ENCODE measurements at regions not wholly inside any gene's neighbourhood (a gene's known extent, or its start where the extent isn't known, plus 50 kb on each side); places are given as distances from the start of the nearest gene placed in this dataset.
A peak's percentile ranks its signal among the peaks of the same experiment; 100 is the strongest.

GRCh38 chr14:22280497-22281316, 308.3 kb downstream of the DAD1 start:
- Histone ChIP-seq H3K4me1 (peaks cover 0 to 19% (median 0%) of the 10 kb centered on the region in 9 donors), H3K36me3 (no peaks in the 10 kb centered on the region), H3K27ac (no peak overlapping the region), H3K27me3 (peaks cover 0 to 25% (median 9%) of the 10 kb centered on the region in 7 donors), H3K4me3 (no peak overlapping the region), H3K9me3 (no peaks in the 10 kb centered on the region)
- DNase-seq (no peak), ATAC-seq (no peak)
- WGBS, 2 donors: 54 to 60% methylated on average over 5 of the region's 5 CpGs
- TF ChIP-seq CTCF (IDR thresholded peaks at IDR 0.05): no peak
- intact Hi-C loops (cut with DNase I): loop anchor here in 1 of 10 donors (1.0 kb wide), 1 partner anchor 10 kb away; no protein-coding TSS in a partner anchor

- intact Hi-C loops (cut with DNase I): no loop called here
- no peaks in the 10 kb centered on the region for H3K9me3 ChIP-seq
- H3K36me3 ChIP-seq: no peaks in the 10 kb centered on the region
- no peak for ATAC-seq
- peak in 7 of 9 donors; percentile 39 to 64 (median 46) for TF ChIP-seq CTCF (IDR thresholded peaks at IDR 0.05)
- H3K27me3 ChIP-seq: peaks cover 0 to 28% (median 12%) of the 10 kb centered on the region in 7 donors
- H3K4me1 ChIP-seq: peaks cover 0 to 10% (median 0%) of the 10 kb centered on the region in 9 donors
- H3K4me3 ChIP-seq: no peak overlapping the region
- 50 to 51% methylated on average over 4 of the region's 4 CpGs for WGBS, 2 donors
- no peak overlapping the region for H3K27ac ChIP-seq
- no peak for DNase-seq
Observed at GRCh38 chr14:22276913-22277816, 311.9 kb downstream of the DAD1 start.

- Histone ChIP-seq H3K36me3 (no peaks in the 10 kb centered on the region), H3K27me3 (peaks cover 0 to 20% (median 10%) of the 10 kb centered on the region in 7 donors), H3K4me3 (no peak overlapping the region), H3K4me1 (no peaks in the 10 kb centered on the region), H3K9me3 (no peaks in the 10 kb centered on the region), H3K27ac (no peak overlapping the region)
- DNase-seq: no peak
- no peak for ATAC-seq
- intact Hi-C loops (cut with DNase I): no loop called here
- 62 to 65% methylated on average over 11 of the region's 11 CpGs for WGBS, 2 donors
- no peak for TF ChIP-seq CTCF (IDR thresholded peaks at IDR 0.05)
Observed at GRCh38 chr14:22271838-22272799, 316.9 kb downstream of the DAD1 start.
